SJCRH30 (cell line): ENCODE measurements at regions not wholly inside any gene's neighbourhood (a gene's known extent, or its start where the extent isn't known, plus 50 kb on each side); places are given as distances from the start of the nearest gene placed in this dataset.

ENCODE experiments used
- DNase-seq, 2 experiments: peaks; one replicate each; pipeline ENCODE4 v3.0.0-alpha.2; 2015 to 2020
- H3K27ac ChIP-seq: fragments of 250-450 bp; sonication (Bioruptor Pico); 2 replicates; pipeline ENCODE4 v1.5.1; 2020; ENCODE audit warnings: mild to moderate bottlenecking, moderate library complexity
- H3K27me3 ChIP-seq: fragments of 250-450 bp; sonication (Bioruptor Pico); 2 replicates; pipeline ENCODE4 v1.5.1; 2020; ENCODE audit warnings: mild to moderate bottlenecking, moderate library complexity
- H3K36me3 ChIP-seq: fragments of 250-450 bp; sonication (Bioruptor Pico); 2 replicates; pipeline ENCODE4 v1.5.1; 2020; ENCODE audit warnings: mild to moderate bottlenecking, moderate library complexity
- H3K4me1 ChIP-seq: fragments of 250-450 bp; sonication (Bioruptor Pico); 2 replicates; pipeline ENCODE4 v1.5.1; 2020; ENCODE audit warnings: mild to moderate bottlenecking, moderate library complexity
- H3K4me3 ChIP-seq: fragments of 250-450 bp; sonication (Bioruptor Pico); 2 replicates; pipeline ENCODE4 v1.5.1; 2020; ENCODE audit warnings: mild to moderate bottlenecking, moderate library complexity
- H3K9me3 ChIP-seq: fragments of 250-450 bp; sonication (Bioruptor Pico); replicated peaks from 2 replicates; pipeline ENCODE4 v1.5.1; 2020; ENCODE audit warnings: mild to moderate bottlenecking, moderate library complexity

DNA sequence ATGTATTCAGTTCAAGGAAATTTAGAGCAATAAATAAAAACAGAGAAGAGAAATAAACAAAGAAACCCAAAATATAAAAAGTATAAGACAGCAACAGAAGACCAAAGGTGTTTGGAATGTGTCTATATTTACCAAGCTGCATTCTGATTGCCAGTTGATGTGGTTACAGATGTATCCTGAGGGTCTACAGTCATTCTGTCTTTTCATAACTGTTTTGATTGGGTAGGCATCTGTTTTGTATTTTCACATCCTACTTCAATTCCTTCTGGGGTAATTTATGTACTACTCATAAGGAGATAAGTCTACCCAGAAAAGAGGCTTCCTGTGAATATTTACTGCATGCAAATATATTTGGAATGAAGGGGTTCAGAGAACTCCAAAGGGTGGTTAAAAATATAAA lies 596.8 kb upstream of the GCFC2 start:
- H3K27ac ChIP-seq = no peak overlapping the region
- H3K4me1 ChIP-seq = peaks cover 51% of the 10 kb centered on the region
- H3K27me3 ChIP-seq = no peaks in the 10 kb centered on the region
- no peaks in the 10 kb centered on the region for H3K9me3 ChIP-seq
- no peak for DNase-seq
- H3K36me3 ChIP-seq = no peaks in the 10 kb centered on the region
- no peak overlapping the region for H3K4me3 ChIP-seq

DNA sequence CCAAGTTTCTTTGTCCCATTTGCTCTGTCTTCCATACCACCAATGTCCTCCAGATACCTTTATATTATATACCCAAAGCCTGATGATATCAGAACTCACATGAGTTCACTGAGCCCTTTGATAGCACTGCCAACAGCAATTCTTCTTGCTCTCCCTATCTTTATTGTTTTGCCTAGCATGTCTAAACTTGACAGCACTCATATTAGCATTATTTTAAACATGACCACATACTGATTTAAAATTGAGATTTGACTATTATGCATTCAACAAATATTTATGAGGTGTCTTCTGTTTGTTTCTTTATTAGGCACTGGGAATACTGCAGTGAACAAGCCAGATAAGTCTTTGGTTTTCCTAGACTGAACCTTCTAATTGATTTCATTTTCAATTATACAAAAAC lies 587.3 kb upstream of the GCFC2 start:
- no peak overlapping the region for H3K4me3 ChIP-seq
- H3K4me1 ChIP-seq = no peaks in the 10 kb centered on the region
- no peaks in the 10 kb centered on the region for H3K27me3 ChIP-seq
- H3K36me3 ChIP-seq = no peaks in the 10 kb centered on the region
- no peak overlapping the region for H3K27ac ChIP-seq
- H3K9me3 ChIP-seq = no peaks in the 10 kb centered on the region
- no peak for DNase-seq

DNA sequence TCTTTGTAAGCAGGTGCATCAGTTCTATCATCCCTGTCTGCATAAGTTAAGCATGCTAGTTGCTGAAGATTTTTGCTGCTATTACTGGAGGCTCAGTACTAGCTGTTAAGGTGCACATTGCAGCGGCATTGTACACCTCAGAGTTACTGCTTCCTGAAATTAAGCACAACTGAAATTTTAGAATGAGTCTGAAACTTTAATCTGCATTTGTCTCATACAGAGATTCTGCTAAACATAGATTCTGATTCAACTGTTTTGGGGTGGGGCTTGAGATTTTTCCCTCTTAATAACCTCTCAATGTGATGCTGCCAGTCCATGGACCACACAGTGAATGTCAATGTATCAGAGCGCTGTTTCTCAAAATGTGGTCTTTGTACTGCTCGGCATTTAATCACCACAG lies 585.7 kb upstream of the GCFC2 start:
- Histone ChIP-seq H3K36me3 (no peaks in the 10 kb centered on the region), H3K27me3 (no peaks in the 10 kb centered on the region), H3K27ac (no peak overlapping the region), H3K4me1 (no peaks in the 10 kb centered on the region), H3K4me3 (no peak overlapping the region), H3K9me3 (no peaks in the 10 kb centered on the region)
- no peak for DNase-seq

DNA sequence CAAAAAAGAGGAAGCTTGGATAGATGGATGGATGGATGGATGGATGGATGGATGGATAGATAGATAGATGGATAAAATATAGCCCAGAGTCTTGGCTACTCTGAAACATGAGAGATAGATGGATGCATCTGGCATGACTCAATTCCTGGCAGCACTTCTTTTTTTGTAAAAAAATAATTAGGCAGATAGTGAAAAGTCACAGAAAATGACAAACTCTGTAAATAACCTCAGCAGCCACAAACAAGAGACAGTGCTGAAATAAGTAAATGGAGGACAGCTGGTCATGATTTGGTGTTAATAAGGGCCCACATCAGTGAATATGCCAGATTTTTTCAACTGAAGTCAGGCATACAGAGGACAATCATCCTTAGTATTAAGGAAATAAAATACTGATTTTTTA lies 585.0 kb upstream of the GCFC2 start:
- Histone ChIP-seq H3K27me3 (no peaks in the 10 kb centered on the region), H3K9me3 (no peaks in the 10 kb centered on the region), H3K4me1 (no peaks in the 10 kb centered on the region), H3K36me3 (no peaks in the 10 kb centered on the region), H3K27ac (no peak overlapping the region), H3K4me3 (no peak overlapping the region)
- DNase-seq = no peak

DNA sequence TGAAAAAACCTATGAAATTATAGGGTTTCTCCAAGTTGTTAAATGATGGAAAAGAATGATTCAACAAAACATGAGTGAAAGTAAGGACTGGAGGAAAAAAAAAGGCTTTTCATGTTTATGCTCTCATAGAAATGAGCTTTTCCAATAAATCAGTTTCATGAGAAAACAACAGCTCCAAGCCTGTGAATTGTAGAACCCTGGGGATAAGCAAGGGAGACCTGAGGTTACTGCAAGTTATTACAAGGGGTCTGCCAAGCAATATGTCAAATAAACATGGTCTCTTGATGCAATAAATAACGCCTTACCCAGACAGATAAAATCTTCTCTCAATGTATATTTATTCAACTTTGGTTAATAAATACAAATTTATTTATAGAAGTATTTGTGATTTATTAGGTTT lies 577.9 kb upstream of the GCFC2 start:
- 0 out of 2 replicates have a peak, but pooled peaks cover 1% of the 10 kb centered on the region for H3K27me3 ChIP-seq
- no peak for DNase-seq
- H3K4me3 ChIP-seq = no peak overlapping the region
- H3K27ac ChIP-seq = no peak overlapping the region
- H3K36me3 ChIP-seq = no peaks in the 10 kb centered on the region
- no peaks in the 10 kb centered on the region for H3K9me3 ChIP-seq
- H3K4me1 ChIP-seq = no peaks in the 10 kb centered on the region

DNA sequence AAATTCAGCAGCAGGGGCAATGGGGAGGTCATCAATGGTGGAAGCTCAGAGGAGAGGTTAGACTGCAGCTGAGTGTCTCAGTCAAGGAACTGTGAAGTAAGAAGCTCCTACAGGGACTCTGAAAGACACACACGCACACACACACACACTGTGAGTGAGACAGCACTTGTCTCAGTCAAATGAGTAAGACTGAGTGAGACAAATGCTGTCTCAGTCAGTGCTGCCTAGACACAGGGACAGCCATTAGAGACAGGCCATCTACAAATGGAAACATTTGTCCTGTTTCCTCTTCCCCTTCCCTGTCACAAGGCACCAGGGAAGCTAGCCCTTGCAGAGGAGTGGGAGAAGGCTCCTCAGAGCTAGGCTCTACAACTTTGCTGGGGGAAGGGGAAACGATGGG lies 577.4 kb upstream of the GCFC2 start:
- H3K27me3 ChIP-seq = 0 out of 2 replicates have a peak, but pooled peaks cover 2% of the 10 kb centered on the region
- no peaks in the 10 kb centered on the region for H3K9me3 ChIP-seq
- no peaks in the 10 kb centered on the region for H3K4me1 ChIP-seq
- DNase-seq = no peak
- no peak overlapping the region for H3K27ac ChIP-seq
- H3K4me3 ChIP-seq = no peak overlapping the region
- H3K36me3 ChIP-seq = no peaks in the 10 kb centered on the region

DNA sequence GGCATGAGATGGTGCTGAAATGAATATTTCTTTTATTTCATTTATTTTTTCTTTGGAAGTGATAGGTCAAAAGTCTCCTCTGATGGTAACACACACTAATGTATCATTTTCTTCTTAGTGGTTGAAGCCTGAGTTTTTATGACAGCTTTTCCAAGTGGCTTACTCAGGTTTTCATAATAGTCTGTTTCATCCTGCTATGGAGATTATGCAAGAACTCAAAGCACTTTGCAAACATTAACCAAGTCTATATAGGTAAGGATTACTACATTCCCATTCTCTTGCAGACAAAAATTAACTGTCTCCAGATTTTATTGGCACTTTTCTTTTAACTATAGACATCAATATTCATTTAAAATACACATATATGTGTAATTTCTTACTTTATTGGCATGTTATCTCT lies 572.6 kb upstream of the GCFC2 start:
- Histone ChIP-seq H3K27me3 (0 out of 2 replicates have a peak, but pooled peaks cover 2% of the 10 kb centered on the region), H3K4me1 (no peaks in the 10 kb centered on the region), H3K9me3 (no peaks in the 10 kb centered on the region), H3K4me3 (no peak overlapping the region), H3K27ac (no peak overlapping the region), H3K36me3 (no peaks in the 10 kb centered on the region)
- no peak for DNase-seq

DNA sequence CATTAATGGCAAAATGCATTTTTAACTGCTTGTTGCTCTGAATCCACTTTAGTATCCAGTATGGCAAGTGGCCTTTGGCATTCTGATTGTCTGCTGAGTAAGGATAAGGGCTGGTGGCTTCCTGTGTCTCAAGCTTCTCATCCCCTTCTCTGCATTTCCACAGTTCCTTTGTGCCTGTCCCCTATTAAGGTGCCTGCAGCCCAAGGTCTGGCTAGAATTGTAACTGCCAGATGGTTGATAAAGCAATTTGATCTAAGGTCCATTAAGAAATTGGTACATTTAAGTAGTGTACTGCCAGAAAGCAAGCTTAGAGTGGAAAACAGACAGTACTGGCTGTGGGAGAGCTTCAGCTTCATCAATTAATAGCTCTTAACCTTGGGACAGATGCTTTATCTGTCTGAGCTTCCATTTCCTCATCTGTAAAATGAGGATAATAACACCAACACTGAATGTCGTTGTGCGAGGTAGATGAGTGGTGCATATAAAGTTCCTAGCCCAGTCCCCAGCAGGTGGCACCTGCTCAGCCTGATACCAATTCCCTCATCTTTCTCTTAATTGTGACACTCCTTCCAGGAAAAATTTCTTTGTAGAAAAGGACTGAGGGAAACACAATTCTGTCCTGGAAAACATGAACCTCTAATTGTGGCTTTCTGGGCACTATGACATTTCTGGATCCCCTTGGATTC lies 570.6 kb upstream of the GCFC2 start:
- H3K27me3 ChIP-seq = 0 out of 2 replicates have a peak, but pooled peaks cover 2% of the 10 kb centered on the region
- H3K27ac ChIP-seq = no peak overlapping the region
- no peaks in the 10 kb centered on the region for H3K9me3 ChIP-seq
- DNase-seq = no peak
- no peak overlapping the region for H3K4me3 ChIP-seq
- H3K36me3 ChIP-seq = no peaks in the 10 kb centered on the region
- no peaks in the 10 kb centered on the region for H3K4me1 ChIP-seq

DNA sequence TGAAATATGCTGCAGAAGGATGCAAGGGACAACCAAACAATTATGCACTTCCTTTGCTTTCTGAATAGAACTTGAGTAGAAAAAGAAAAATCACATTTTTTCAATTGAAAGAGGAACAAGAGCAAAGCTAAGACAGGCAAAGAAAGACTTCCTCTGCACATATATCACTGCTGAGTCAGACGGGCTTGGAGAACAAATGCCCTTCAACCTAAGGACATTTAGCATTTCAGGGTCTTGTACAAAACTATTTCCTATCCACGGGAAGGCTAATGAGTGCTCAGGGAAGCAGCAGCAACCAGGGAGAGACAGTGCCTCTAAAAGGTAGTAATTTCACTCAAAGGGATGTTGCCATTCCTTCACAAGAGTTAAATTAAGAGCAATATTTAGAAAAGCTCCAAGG lies 570.0 kb upstream of the GCFC2 start:
- H3K9me3 ChIP-seq = no peaks in the 10 kb centered on the region
- H3K36me3 ChIP-seq = no peaks in the 10 kb centered on the region
- H3K27ac ChIP-seq = no peak overlapping the region
- 0 out of 2 replicates have a peak, but pooled peaks cover 2% of the 10 kb centered on the region for H3K27me3 ChIP-seq
- H3K4me3 ChIP-seq = no peak overlapping the region
- H3K4me1 ChIP-seq = no peaks in the 10 kb centered on the region
- no peak for DNase-seq

DNA sequence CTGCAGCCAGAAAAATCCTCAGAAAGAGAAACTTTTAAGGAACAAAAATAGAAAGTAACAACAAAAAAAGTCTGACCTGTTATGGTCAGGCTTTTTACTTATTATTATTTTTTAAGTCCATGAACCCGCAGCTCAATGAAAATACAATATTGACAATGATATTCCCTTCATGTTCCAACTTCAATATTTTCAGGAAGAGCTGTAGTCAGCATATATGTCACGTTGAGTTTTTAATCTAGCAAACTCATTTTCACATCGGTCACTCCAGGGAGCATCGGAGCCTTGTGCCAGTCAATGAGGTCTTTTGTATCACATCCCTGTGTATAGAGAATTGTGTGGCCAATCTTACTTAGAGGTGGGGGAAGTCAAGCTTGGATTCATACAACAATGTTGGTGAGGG lies 568.4 kb upstream of the GCFC2 start:
- DNase-seq = no peak
- Histone ChIP-seq H3K36me3 (no peaks in the 10 kb centered on the region), H3K27ac (no peak overlapping the region), H3K27me3 (0 out of 2 replicates have a peak, but pooled peaks cover 2% of the 10 kb centered on the region), H3K9me3 (no peaks in the 10 kb centered on the region), H3K4me1 (no peaks in the 10 kb centered on the region), H3K4me3 (no peak overlapping the region)

DNA sequence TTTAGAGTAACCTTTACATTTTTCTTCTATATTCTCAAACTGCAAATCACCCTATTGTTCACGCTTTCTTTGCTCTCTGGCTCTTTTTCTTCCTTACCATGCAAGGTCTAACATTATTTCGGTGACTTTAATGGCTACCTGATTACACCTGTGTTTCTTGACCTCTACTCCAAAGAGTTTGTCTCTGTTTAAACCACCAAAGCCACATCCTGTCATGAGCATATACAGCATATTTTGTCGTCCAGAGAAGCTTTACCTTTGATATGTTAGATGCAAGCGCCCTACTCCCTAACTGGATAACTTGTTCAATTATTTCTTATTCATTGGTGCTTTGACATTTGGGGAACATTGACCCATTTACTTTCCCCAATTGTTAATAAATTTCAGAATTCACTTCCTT lies 565.1 kb upstream of the GCFC2 start:
- Histone ChIP-seq H3K4me1 (no peaks in the 10 kb centered on the region), H3K36me3 (no peaks in the 10 kb centered on the region), H3K4me3 (no peak overlapping the region), H3K27me3 (no peaks in the 10 kb centered on the region), H3K27ac (no peak overlapping the region), H3K9me3 (no peaks in the 10 kb centered on the region)
- DNase-seq = no peak

DNA sequence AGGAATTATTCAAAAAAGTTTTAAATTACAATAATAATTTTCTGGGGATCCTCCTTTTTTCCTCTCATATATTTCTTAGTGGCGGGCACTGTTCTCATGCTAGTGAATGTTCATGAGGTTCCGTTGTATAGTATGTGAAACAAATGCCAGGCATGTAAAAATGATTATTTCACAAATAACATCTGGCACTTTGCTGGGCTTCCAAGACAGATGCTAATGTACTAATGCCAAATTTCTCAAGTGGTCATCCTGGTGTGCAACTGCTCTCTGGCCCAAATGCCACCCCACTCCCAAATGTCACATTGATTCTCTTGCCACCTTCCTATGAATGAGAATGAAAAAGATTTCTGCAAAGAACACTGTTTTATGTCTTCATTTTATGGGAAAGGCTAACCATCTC lies 564.0 kb upstream of the GCFC2 start:
- Histone ChIP-seq H3K4me3 (no peak overlapping the region), H3K9me3 (no peaks in the 10 kb centered on the region), H3K27me3 (no peaks in the 10 kb centered on the region), H3K4me1 (no peaks in the 10 kb centered on the region), H3K36me3 (no peaks in the 10 kb centered on the region), H3K27ac (no peak overlapping the region)
- no peak for DNase-seq

DNA sequence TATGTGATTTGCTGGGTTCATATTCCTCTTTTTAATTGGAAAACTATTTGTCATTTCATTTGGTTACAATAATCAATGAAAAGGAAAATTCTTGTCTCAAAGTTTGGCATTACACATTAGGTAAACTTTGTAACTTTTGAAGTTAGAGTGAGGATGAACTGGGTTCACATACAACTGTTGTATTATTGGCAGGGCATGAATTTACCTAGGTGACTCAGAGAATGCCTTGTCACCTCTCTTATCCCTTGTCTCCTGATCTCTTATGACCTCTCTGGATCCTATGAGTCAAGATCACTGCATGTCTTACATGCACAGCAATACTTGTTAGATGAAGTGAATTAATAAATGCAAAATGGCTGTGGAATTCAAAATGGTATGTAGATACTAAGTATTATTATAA lies 563.4 kb upstream of the GCFC2 start:
- no peak overlapping the region for H3K4me3 ChIP-seq
- H3K9me3 ChIP-seq = no peaks in the 10 kb centered on the region
- no peaks in the 10 kb centered on the region for H3K36me3 ChIP-seq
- no peaks in the 10 kb centered on the region for H3K27me3 ChIP-seq
- DNase-seq = no peak
- H3K27ac ChIP-seq = no peak overlapping the region
- no peaks in the 10 kb centered on the region for H3K4me1 ChIP-seq

DNA sequence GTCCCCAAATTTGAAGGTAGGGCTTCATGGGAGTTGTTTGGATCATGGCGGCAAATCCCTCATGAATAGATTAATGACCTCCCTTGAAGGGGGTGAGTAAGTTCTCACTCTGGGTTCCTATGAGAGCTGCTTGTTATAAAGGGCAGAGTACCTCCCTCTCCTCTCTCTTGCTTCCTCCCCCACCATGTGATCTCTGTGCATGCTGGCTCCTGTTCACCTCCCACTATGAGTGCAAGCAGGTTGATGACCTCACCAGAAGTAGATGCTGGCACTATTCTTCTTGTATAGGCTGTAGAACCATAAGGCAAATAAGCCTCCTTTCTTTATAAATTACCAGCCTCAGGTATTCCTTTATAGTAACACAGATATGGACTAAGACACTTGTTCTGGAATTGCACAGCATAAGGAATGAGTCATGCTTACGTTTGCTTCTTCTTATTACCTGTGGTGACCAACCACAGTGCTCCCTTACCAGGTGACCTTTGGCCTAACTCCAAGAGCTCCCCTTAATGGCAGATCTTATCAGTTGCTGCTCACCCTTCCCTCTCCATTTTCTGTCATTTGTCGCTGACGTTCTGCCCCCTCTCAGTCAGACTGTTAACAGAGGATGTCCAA lies 559.5 kb upstream of the GCFC2 start:
- H3K27ac ChIP-seq = no peak overlapping the region
- no peaks in the 10 kb centered on the region for H3K4me1 ChIP-seq
- no peaks in the 10 kb centered on the region for H3K27me3 ChIP-seq
- no peak overlapping the region for H3K4me3 ChIP-seq
- no peak for DNase-seq
- H3K9me3 ChIP-seq = no peaks in the 10 kb centered on the region
- no peaks in the 10 kb centered on the region for H3K36me3 ChIP-seq

DNA sequence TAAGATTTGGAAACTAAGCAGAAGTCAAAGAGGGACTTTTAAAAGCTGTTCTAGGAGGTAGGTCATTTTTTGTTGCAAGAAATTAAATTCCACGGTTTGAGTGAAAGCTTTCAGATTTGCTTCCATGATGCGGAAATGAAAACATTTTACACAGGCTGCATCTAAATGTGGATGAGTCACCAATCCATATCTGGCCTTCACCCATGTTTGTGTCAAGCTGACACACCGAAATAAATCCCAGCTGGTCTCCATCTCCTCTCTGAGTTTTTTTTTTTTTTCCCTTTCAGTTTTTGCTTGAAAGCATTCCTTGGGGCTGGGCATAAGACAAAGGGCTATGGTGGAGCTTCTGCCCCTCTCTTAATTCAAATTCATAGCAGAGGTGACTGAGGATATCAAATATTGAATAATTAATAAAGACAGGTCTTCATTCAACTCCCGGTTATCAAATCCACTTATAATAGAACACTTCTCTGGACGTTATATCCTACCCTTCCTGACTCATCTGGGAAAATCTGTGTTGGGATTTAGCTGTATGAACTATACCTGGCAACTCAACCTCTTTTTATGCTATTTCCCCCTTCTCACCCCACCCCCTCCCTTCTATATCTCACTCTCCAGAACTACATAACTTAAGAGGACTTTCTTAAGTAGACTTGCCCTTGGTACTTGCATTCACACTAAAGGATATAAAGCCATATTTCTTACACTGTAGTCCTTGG lies 558.3 kb upstream of the GCFC2 start:
- H3K4me1 ChIP-seq = no peaks in the 10 kb centered on the region
- no peak overlapping the region for H3K27ac ChIP-seq
- H3K9me3 ChIP-seq = no peaks in the 10 kb centered on the region
- no peaks in the 10 kb centered on the region for H3K36me3 ChIP-seq
- H3K27me3 ChIP-seq = no peaks in the 10 kb centered on the region
- H3K4me3 ChIP-seq = no peak overlapping the region
- DNase-seq = peak; percentile 11 to 31
